Transverse colon (tissue), 4 donors: ENCODE measurements at regions not wholly inside any gene's neighbourhood (a gene's known extent, or its start where the extent isn't known, plus 50 kb on each side); places are given as distances from the start of the nearest gene placed in this dataset.

Experiments used
- DNase-seq: peaks from one replicate; pipeline ENCODE4 v3.0.0-alpha.2; 2019
- H3K27ac ChIP-seq, 4 donors: fragments of 200-600 bp; sonication (generic); 2 replicates each; pipeline ENCODE4 v1.5.1; 2016 to 2018; ENCODE audit warnings: inconsistent platforms in 4 of 4
- H3K27me3 ChIP-seq: fragments of 200-600 bp; sonication (generic); 2 replicates; pipeline ENCODE4 v1.5.1; 2017; ENCODE audit warnings: inconsistent platforms
- H3K36me3 ChIP-seq, 4 donors: fragments of 200-600 bp; sonication (generic); 2 replicates each; pipeline ENCODE4 v1.5.1; 2017 to 2019; ENCODE audit warnings: inconsistent platforms in 4 of 4
- H3K4me1 ChIP-seq, 4 donors: fragments of 200-600 bp; sonication (generic); 2 replicates each; pipeline ENCODE4 v1.5.1; 2017 to 2020; ENCODE audit warnings: inconsistent platforms in 4 of 4
- H3K4me3 ChIP-seq, 4 donors: fragments of 200-600 bp; sonication (generic); 1 replicate in 1 of 4; 2 replicates in 3 of 4; pipeline versions ENCODE4 v1.5.1 to v1.6.1; 2017 to 2019; ENCODE audit warnings: inconsistent platforms in 4 of 4
- H3K9me3 ChIP-seq, 2 donors: fragments of 200-600 bp; sonication (generic); 2 replicates each; pipeline ENCODE4 v1.5.1; 2017 to 2019; ENCODE audit warnings: inconsistent platforms in 2 of 2
- CTCF ChIP-seq, 5 experiments: fragments of 200-600 bp in 3 of 5; fragments of 450-650 bp in 2 of 5; sonication (generic) in 3 of 5; IDR thresholded peaks; 1 replicate in 2 of 5; 2 replicates in 3 of 5; pipeline ENCODE4 v1.5.1; 2016 to 2017; ENCODE audit warnings: antibody characterized with exemption in 5 of 5, inconsistent platforms in 3 of 5, mild to moderate bottlenecking in 2 of 5, moderate library complexity in 1 of 5
- EP300 ChIP-seq: sonication (generic); formaldehyde crosslinking; IDR thresholded peaks from one replicate; pipeline ENCODE4 v1.6.1; 2017; ENCODE audit warnings: antibody characterized with exemption, low read depth
- POLR2A ChIP-seq: fragments of 450-650 bp; IDR thresholded peaks from one replicate; pipeline ENCODE4 v1.6.1; 2016; ENCODE audit warnings: antibody characterized with exemption, mild to moderate bottlenecking, moderate library complexity
- POLR2AphosphoS5 ChIP-seq, 3 donors: sonication (generic); formaldehyde crosslinking; IDR thresholded peaks; one replicate each; pipeline ENCODE4 v1.6.1; 2016; ENCODE audit warnings: antibody characterized with exemption in 3 of 3
- WGBS, 2 donors: methylation state at CpG; one replicate each; pipeline ENCODE4 v1.1.5; 2018; ENCODE audit warnings: low coverage in 1 of 2; 5-methylcytosine and 5-hydroxymethylcytosine counted together
- in situ Hi-C, 4 donors: fragments of 200-750 bp; cut with MboI; loops; one replicate each; pipeline versions ENCODE4 v1.15.0 to v1.15.1; 2017; ENCODE audit warnings: low sequenced_read_pairs in 3 of 4, low pct_ligation_motif_present in 1 of 4, low pct_unique_long_range_greater_than_20kb in 1 of 4
- intact Hi-C: fragments of 100-400 bp; cut with DNase I; formaldehyde crosslinking; loops from one replicate; pipeline ENCODE4 v1.15.1; 2023; ENCODE audit warnings: low total_unique reads

GRCh38 chr4:43680421-43680820 is 768.2 kb downstream of the KCTD8 start:
- Histone ChIP-seq H3K9me3 (peaks cover 0 to 3% of the 10 kb centered on the region in 2 donors), H3K4me3 (no peak overlapping the region), H3K36me3 (no peaks in the 10 kb centered on the region), H3K4me1 (no peaks in the 10 kb centered on the region), H3K27ac (no peak overlapping the region), H3K27me3 (no peaks in the 10 kb centered on the region)
- 74 to 79% methylated on average over 1 of the region's 1 CpG for WGBS, 2 donors
- intact Hi-C loops (no loop called here), in situ Hi-C loops (no loop called here)
- TF ChIP-seq POLR2AphosphoS5 (IDR thresholded peaks at IDR 0.05), result no peak
- no peak for TF ChIP-seq POLR2A
- no peak for TF ChIP-seq CTCF (IDR thresholded peaks at IDR 0.05)
- no peak for TF ChIP-seq EP300
- DNase-seq, result no peak

GRCh38 chr4:43682551-43682950 is 766.1 kb downstream of the KCTD8 start:
- in situ Hi-C loops, result no loop called here
- 67% methylated on average over 3 of the region's 3 CpGs; no CpG with 5 or more reads in 1 of the 2 donors for WGBS, 2 donors
- no peaks in the 10 kb centered on the region for H3K9me3 ChIP-seq

GRCh38 chr4:43690116-43690515 is 758.5 kb downstream of the KCTD8 start:
- DNase-seq, result no peak
- no peaks in the 10 kb centered on the region for H3K36me3 ChIP-seq
- no peak for TF ChIP-seq POLR2AphosphoS5 (IDR thresholded peaks at IDR 0.05)
- TF ChIP-seq EP300, result no peak
- TF ChIP-seq POLR2A, result no peak
- no peak for TF ChIP-seq CTCF (IDR thresholded peaks at IDR 0.05)
- no peak overlapping the region for H3K4me3 ChIP-seq
- intact Hi-C loops, result no loop called here
- no peaks in the 10 kb centered on the region for H3K27me3 ChIP-seq
- 93 to 96% methylated on average over 1 of the region's 1 CpG for WGBS, 2 donors
- peaks cover 0 to 5% of the 10 kb centered on the region in 2 donors for H3K9me3 ChIP-seq
- no peaks in the 10 kb centered on the region for H3K4me1 ChIP-seq
- in situ Hi-C loops, result no loop called here
- no peak overlapping the region for H3K27ac ChIP-seq

More at GRCh38 chr4:43682551-43682950, 766.1 kb downstream of the KCTD8 start:
- H3K27ac ChIP-seq, result no peak overlapping the region
- H3K4me1 ChIP-seq, result no peaks in the 10 kb centered on the region
- H3K4me3 ChIP-seq, result no peak overlapping the region
- H3K36me3 ChIP-seq, result no peaks in the 10 kb centered on the region
- H3K27me3 ChIP-seq, result no peaks in the 10 kb centered on the region
- TF ChIP-seq POLR2AphosphoS5 (IDR thresholded peaks at IDR 0.05) (no peak), CTCF (IDR thresholded peaks at IDR 0.05) (no peak), POLR2A (no peak), EP300 (no peak)
- intact Hi-C loops, result no loop called here
- no peak for DNase-seq

GRCh38 chr4:43693876-43694275 is 754.7 kb downstream of the KCTD8 start:
- H3K4me3 ChIP-seq, result no peak overlapping the region
- intact Hi-C loops, result no loop called here
- WGBS, 2 donors, result 42% methylated on average over 1 of the region's 1 CpG
- TF ChIP-seq CTCF (IDR thresholded peaks at IDR 0.05) (no peak), POLR2AphosphoS5 (IDR thresholded peaks at IDR 0.05) (no peak), POLR2A (no peak), EP300 (no peak)
- H3K9me3 ChIP-seq, result peaks cover 0 to 5% of the 10 kb centered on the region in 2 donors
- H3K27me3 ChIP-seq, result no peaks in the 10 kb centered on the region
- H3K36me3 ChIP-seq, result no peaks in the 10 kb centered on the region
- in situ Hi-C loops, result no loop called here
- DNase-seq, result no peak
- H3K27ac ChIP-seq, result no peak overlapping the region
- no peaks in the 10 kb centered on the region for H3K4me1 ChIP-seq
